Activated CD8-positive, alpha-beta memory T cell treated with anti-CD3 and anti-CD28 coated beads, Interleukin-2, amount 10 ng/mL, durations not matched to agents 7 days and 5 days (primary cell): ENCODE measurements at regions not wholly inside any gene's neighbourhood (a gene's known extent, or its start where the extent isn't known, plus 50 kb on each side); places are given as distances from the start of the nearest gene placed in this dataset.

Experiments
- ATAC-seq: fragments of 150-1000 bp; cut with Tn5 transposase; one replicate; pipeline ENCODE4 v1.10.0; 2021; ENCODE audit warnings: moderate library complexity
- CTCF ChIA-PET: fragments of 350-600 bp; sonication (Branson Sonifier 250); formaldehyde crosslinking; loops from one replicate; lab custom pipeline; 2021; ENCODE audit warnings: antibody characterized with exemption; lab: Charles Lee
- DNase-seq: peaks from one replicate; pipeline ENCODE4 v3.0.0-alpha.2; 2020
- H3K27ac Mint-ChIP-seq: one replicate; pipeline ENCODE4 v1.8.0; 2021; ENCODE audit warnings: mild to moderate bottlenecking, mixed read lengths
- H3K27me3 Mint-ChIP-seq: one replicate; pipeline ENCODE4 v1.8.0; 2021; ENCODE audit warnings: mixed read lengths
- H3K36me3 Mint-ChIP-seq: one replicate; pipeline ENCODE4 v1.8.0; 2021; ENCODE audit warnings: mild to moderate bottlenecking, mixed read lengths
- H3K4me1 Mint-ChIP-seq: one replicate; pipeline ENCODE4 v1.8.0; 2021; ENCODE audit warnings: mixed read lengths
- H3K4me3 Mint-ChIP-seq: one replicate; pipeline ENCODE4 v1.8.0; 2021; ENCODE audit warnings: mild to moderate bottlenecking, moderate library complexity, mixed read lengths
- H3K9me3 Mint-ChIP-seq: one replicate; pipeline ENCODE4 v1.8.0; 2022; ENCODE audit warnings: low read depth, mixed read lengths

DNA sequence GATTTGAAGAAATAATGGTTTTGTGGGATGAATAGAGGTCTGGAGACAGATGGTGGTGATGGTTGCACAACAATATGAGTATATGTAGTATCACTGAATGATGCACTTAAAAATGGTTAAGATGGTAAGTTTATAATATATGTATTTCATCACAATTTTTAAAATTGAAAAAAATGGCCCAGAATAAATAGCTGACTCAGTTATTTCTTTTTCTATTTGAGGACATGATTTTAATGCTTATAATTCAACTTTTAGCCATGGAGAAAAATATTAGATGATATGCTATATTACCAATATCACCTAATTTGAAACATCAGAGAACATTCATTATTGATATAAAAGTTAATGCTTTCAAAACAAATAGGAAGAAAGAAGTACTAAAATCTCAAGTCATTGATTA is 339.8 kb upstream of the LINC00305 start:
- H3K27me3 Mint-ChIP-seq, result no peaks in the 10 kb centered on the region
- DNase-seq (no peak), ATAC-seq (no peak)
- H3K9me3 Mint-ChIP-seq, result peaks cover 4% of the 10 kb centered on the region
- no peaks in the 10 kb centered on the region for H3K4me1 Mint-ChIP-seq
- no peak overlapping the region for H3K27ac Mint-ChIP-seq
- CTCF ChIA-PET, result no interaction called here
- no peaks in the 10 kb centered on the region for H3K36me3 Mint-ChIP-seq
- H3K4me3 Mint-ChIP-seq, result no peak overlapping the region

DNA sequence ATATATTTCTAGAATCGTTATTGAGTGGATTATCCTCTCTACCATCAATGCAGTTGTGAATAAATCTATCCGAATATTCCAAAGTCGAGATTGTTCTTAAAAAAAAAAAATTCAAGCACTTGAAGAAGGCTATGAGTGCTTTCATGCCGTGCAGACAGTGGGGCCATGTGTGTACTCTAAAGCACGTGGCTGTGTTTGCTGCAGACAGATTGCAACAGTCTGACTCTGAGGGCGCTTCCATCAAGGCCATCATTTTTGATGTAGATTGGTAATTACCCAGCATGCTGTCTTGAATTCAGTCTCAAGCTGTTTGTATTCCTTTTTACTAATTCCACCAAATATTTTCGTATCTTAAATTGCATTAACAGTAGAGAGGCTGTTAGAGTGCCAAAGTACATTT is 325.9 kb upstream of the LINC00305 start:
- peaks cover 7% of the 10 kb centered on the region for H3K9me3 Mint-ChIP-seq
- DNase-seq, result no peak
- H3K36me3 Mint-ChIP-seq, result no peaks in the 10 kb centered on the region
- CTCF ChIA-PET, result no interaction called here
- no peak overlapping the region for H3K27ac Mint-ChIP-seq
- no peak for ATAC-seq
- H3K27me3 Mint-ChIP-seq, result no peaks in the 10 kb centered on the region
- no peaks in the 10 kb centered on the region for H3K4me1 Mint-ChIP-seq
- no peak overlapping the region for H3K4me3 Mint-ChIP-seq

DNA sequence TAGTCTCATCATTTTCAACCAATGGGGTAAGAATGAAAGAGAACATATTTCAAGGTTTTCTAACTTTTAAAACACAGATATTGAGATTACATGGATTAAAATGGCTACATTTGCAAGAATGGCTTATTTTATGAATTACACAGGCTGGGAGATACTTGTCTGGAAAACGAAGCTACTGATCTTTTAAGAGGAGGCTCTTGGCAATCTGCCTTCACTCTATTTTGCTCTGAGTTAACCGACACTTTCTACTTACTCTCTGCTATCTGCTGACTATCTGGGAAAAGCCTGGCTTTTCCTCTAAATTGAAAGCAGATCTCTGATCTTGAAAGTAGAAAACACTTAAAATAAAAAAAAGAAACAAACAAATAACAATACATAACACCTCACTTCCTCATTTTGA is 325.4 kb upstream of the LINC00305 start:
- CTCF ChIA-PET, result no interaction called here
- Mint-ChIP-seq H3K27me3 (no peaks in the 10 kb centered on the region), H3K4me1 (no peaks in the 10 kb centered on the region), H3K27ac (no peak overlapping the region), H3K9me3 (peaks cover 7% of the 10 kb centered on the region), H3K36me3 (no peaks in the 10 kb centered on the region), H3K4me3 (no peak overlapping the region)
- no peak for DNase-seq
- no peak for ATAC-seq

DNA sequence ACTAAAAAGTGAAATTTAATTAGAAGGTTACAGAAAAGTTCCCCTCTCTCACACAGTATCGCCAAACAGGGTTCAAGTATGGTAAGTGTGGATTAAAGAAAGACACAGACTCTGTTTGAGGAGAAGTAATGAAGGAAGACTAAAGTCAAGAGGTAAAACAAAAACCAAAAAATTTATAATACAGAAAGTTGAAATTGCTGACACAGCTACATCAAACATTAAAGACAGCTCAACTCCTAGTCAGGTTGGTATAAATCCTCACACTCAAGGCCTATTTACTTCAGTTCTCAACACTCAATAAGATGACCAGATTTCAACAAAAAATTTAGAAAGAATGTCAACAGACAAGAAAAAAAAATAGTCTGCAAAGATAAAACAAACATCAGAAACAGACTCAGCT is 300.5 kb upstream of the LINC00305 start:
- Mint-ChIP-seq H3K4me3 (no peak overlapping the region), H3K9me3 (peaks cover 8% of the 10 kb centered on the region), H3K27me3 (no peaks in the 10 kb centered on the region), H3K36me3 (no peaks in the 10 kb centered on the region), H3K4me1 (no peaks in the 10 kb centered on the region), H3K27ac (no peak overlapping the region)
- DNase-seq (no peak), ATAC-seq (no peak)
- CTCF ChIA-PET, result no interaction called here

DNA sequence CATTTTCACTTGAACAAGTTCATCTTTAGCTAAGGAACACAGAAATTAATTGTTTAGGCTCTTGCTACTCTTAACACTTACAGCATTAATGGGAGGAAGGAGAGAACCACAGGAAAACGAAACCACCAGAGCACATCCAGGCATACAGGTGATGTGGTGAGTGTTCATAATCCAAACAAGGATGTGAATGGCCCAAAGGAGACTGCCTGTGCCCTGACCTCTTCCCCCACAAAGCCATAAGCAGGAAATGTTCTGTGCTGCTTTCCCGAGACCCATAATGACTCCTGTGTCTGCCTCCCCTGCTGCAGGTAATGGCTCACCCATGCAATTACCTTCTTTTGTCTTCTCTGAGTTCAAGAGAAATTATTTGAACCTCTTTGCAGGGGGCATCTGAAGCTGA is 295.9 kb upstream of the LINC00305 start:
- DNase-seq, result no peak
- H3K36me3 Mint-ChIP-seq, result no peaks in the 10 kb centered on the region
- H3K4me3 Mint-ChIP-seq, result no peak overlapping the region

DNA sequence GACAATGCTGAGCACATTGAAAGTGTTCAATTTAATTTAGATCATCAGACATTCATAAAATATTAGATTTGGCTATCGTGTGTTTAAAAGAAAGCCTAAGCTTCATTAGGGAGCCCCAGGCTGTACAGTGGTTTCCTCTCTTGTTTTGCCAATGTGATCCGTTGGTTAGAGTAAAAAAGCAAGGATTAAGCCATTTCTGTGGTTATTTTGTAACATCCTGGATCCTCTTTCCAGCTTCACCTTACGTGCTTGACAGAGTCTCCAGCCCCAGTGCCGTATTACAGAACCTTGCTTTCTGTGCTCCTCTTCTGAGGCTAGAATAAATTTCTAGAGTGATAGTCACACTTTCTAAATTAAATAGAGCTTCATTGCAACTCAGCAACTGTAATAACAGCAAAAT is 289.3 kb upstream of the LINC00305 start:
- DNase-seq, result no peak
- Mint-ChIP-seq H3K36me3 (no peaks in the 10 kb centered on the region), H3K27me3 (no peaks in the 10 kb centered on the region), H3K9me3 (peaks cover 9% of the 10 kb centered on the region), H3K27ac (no peak overlapping the region), H3K4me3 (no peak overlapping the region), H3K4me1 (no peaks in the 10 kb centered on the region)
- no peak for ATAC-seq
- CTCF ChIA-PET, result no interaction called here

More for the DNA sequence above, 295.9 kb upstream of the LINC00305 start:
- ATAC-seq, result no peak
- H3K27ac Mint-ChIP-seq, result no peak overlapping the region
- H3K4me1 Mint-ChIP-seq, result no peaks in the 10 kb centered on the region
- CTCF ChIA-PET, result no interaction called here
- peaks cover 11% of the 10 kb centered on the region for H3K9me3 Mint-ChIP-seq
- no peaks in the 10 kb centered on the region for H3K27me3 Mint-ChIP-seq

DNA sequence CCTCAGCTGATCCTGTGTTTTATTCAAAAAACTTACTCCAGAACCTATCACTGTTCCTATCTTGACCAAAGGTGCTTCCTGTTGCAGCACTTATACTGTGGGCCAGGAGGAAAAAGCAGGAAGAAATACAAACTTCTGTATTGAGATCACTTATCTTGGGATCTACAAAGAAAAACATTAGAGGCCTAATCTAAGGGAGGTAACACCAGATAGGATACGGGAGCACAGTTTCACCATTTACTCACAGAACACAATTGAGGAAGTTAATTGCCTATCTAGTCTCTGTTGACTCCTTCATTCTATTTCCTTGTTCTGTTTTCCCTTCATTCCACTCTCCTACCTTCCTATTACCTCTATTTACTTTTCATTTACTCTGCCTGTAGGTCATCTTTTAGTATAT is 287.2 kb upstream of the LINC00305 start:
- Mint-ChIP-seq H3K27me3 (no peaks in the 10 kb centered on the region), H3K4me1 (no peaks in the 10 kb centered on the region), H3K9me3 (peaks cover 9% of the 10 kb centered on the region), H3K4me3 (no peak overlapping the region), H3K36me3 (no peaks in the 10 kb centered on the region), H3K27ac (no peak overlapping the region)
- ATAC-seq (no peak), DNase-seq (no peak)
- CTCF ChIA-PET, result no interaction called here

DNA sequence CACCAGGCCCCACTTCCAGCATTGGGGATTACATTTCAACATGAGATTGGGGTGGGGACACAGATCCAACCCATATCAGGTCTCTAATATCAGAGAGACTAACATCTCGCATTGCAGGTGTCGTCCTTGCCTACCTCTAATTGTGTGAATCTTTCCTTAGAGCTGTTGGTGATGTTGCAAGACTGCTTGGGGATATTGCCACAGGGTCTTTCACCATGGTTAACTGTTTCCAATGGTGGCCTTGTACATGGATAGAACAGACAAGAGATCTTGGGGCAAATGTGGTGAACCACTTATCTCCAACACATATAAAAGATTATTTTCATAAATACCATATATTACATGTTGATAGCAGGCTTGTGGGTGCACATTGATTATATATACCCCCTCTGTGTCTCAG is 270.3 kb upstream of the LINC00305 start:
- CTCF ChIA-PET, result no interaction called here
- DNase-seq, result no peak
- no peaks in the 10 kb centered on the region for H3K9me3 Mint-ChIP-seq
- H3K4me3 Mint-ChIP-seq, result no peak overlapping the region
- no peak overlapping the region for H3K27ac Mint-ChIP-seq
- ATAC-seq, result no peak
- H3K36me3 Mint-ChIP-seq, result no peaks in the 10 kb centered on the region
- H3K27me3 Mint-ChIP-seq, result no peaks in the 10 kb centered on the region
- no peaks in the 10 kb centered on the region for H3K4me1 Mint-ChIP-seq

DNA sequence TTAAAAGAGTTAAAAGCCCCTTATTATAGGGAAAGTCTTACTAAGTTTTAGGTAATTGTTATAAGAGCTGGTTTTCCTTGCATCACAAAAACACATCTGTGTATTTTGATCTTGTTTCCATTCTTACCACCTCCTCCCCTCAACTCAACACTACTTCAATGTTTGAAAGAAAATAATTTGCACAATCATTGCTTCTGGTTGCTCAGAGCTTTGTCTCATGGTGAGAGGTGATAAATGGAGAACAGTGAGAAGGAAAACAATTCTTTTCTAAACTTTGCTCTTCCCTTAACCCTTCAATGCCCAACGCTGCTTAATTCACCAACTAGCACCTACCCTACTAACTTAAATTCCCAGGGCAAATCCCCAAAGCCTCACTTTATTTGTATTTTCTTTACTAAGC is 268.1 kb upstream of the LINC00305 start:
- DNase-seq (no peak), ATAC-seq (no peak)
- H3K4me1 Mint-ChIP-seq, result no peaks in the 10 kb centered on the region
- H3K9me3 Mint-ChIP-seq, result peaks cover 2% of the 10 kb centered on the region
- H3K27me3 Mint-ChIP-seq, result no peaks in the 10 kb centered on the region
- H3K27ac Mint-ChIP-seq, result no peak overlapping the region
- CTCF ChIA-PET, result no interaction called here
- H3K4me3 Mint-ChIP-seq, result no peak overlapping the region
- no peaks in the 10 kb centered on the region for H3K36me3 Mint-ChIP-seq

DNA sequence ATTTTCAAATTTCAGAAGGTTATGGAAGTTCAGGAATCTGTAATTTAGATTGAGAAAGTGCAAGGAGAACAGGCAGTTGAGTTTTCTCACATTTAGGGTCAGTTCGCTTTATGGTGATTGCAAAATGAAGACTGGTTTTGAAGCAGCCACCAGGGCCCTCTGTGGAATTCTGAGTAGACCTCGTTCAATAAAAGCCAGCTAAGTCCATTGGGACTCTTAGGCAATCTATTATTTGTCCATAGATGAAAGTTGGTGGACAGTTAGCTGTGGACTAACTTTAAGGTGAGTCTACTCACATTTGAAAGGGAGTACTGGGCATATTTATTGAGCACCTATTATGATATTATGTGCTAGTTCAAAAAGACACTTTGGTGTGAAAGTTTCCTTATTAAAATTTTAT is 266.3 kb upstream of the LINC00305 start:
- CTCF ChIA-PET, result no interaction called here
- DNase-seq (no peak), ATAC-seq (no peak)
- no peak overlapping the region for H3K27ac Mint-ChIP-seq
- H3K4me1 Mint-ChIP-seq, result no peaks in the 10 kb centered on the region
- no peaks in the 10 kb centered on the region for H3K36me3 Mint-ChIP-seq
- no peaks in the 10 kb centered on the region for H3K27me3 Mint-ChIP-seq
- peaks cover 2% of the 10 kb centered on the region for H3K9me3 Mint-ChIP-seq
- H3K4me3 Mint-ChIP-seq, result no peak overlapping the region

DNA sequence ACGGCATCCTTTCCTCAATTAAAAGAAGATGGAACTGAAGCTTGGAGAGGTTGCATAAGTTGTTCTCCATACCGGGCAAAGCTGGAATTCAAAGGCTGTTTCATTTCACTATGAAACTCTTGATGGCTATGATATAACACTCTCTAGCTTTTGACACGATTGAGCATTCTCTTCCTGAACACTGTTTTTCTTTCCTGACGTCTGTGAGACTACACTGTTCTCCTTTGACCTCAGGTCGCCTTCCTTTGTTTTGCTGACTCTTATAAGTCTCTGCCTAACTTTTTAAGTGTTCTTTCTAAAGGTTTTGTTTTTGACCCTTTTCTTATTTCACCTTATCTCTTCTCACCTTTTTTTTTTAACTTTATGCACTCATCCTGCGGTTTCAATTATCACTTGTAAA is 261.8 kb upstream of the LINC00305 start:
- Mint-ChIP-seq H3K27me3 (no peaks in the 10 kb centered on the region), H3K9me3 (peaks cover 2% of the 10 kb centered on the region), H3K36me3 (no peaks in the 10 kb centered on the region), H3K4me3 (no peak overlapping the region), H3K4me1 (no peaks in the 10 kb centered on the region), H3K27ac (no peak overlapping the region)
- ATAC-seq (no peak), DNase-seq (no peak)
- CTCF ChIA-PET, result no interaction called here

DNA sequence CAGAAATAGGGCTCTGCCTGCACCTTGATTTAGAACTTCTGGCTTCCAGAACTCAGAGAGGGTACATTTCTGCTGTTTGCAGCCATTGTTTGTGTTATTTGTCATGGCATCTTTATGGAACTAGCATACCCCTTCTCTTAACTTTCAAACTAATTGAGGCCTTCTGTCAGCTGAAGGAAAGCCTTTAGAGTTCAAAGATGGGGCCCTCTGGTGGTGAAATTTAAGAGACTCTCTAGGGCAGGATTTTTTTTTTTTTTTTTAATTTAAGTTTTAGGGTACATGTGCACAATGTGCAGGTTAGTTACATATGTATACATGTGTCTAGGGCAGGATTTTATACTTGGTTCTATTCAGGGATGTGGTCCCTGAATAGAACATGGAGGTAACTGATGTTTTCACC is 260.6 kb upstream of the LINC00305 start:
- peaks cover 2% of the 10 kb centered on the region for H3K9me3 Mint-ChIP-seq
- no peaks in the 10 kb centered on the region for H3K36me3 Mint-ChIP-seq
- CTCF ChIA-PET, result no interaction called here
- no peaks in the 10 kb centered on the region for H3K4me1 Mint-ChIP-seq
- H3K27me3 Mint-ChIP-seq, result no peaks in the 10 kb centered on the region
- DNase-seq (no peak), ATAC-seq (no peak)
- no peak overlapping the region for H3K27ac Mint-ChIP-seq
- no peak overlapping the region for H3K4me3 Mint-ChIP-seq

DNA sequence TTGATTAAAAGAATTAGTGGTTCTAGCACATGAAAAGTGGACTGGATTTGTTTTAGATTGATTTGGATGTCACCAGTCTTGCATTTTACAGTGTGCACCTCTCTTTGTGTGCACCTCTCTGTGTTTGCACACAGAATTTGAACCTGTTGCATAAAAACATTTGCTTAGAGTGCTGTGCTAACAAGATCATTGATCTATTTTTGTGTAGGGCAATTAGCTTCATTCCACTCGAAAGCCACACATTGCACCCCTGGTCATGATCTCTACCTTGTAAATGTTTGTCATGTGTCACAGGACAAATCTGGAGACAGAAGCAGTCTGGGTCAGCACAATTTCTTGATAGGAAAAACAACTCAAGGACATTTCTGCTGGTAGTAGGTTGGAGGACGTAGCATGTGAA is 258.7 kb upstream of the LINC00305 start:
- Mint-ChIP-seq H3K4me3 (no peak overlapping the region), H3K9me3 (no peaks in the 10 kb centered on the region), H3K4me1 (no peaks in the 10 kb centered on the region), H3K36me3 (no peaks in the 10 kb centered on the region), H3K27ac (no peak overlapping the region), H3K27me3 (no peaks in the 10 kb centered on the region)
- ATAC-seq (no peak), DNase-seq (no peak)
- CTCF ChIA-PET, result no interaction called here

DNA sequence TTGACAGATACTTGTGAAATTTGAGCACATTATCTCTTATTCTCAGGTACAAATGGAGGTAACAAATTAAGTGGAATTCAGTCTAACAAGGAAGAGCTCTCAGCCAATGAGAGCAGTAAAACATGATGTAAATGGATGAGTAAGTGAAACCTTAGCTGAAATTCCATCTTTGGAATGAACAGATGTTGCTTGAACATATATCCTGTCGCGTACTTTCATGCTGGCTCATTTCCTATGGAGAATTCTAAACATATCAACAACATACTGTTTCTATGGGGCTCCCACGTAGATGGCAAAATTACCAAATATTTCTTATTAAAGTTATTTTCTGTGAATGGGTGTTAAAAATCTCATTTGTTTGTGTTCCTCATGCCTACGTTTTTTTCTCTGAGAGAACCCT is 256.3 kb upstream of the LINC00305 start:
- Mint-ChIP-seq H3K27me3 (no peaks in the 10 kb centered on the region), H3K9me3 (no peaks in the 10 kb centered on the region), H3K27ac (no peak overlapping the region), H3K4me1 (no peaks in the 10 kb centered on the region), H3K36me3 (no peaks in the 10 kb centered on the region), H3K4me3 (no peak overlapping the region)
- ATAC-seq (no peak), DNase-seq (no peak)
- CTCF ChIA-PET, result no interaction called here

DNA sequence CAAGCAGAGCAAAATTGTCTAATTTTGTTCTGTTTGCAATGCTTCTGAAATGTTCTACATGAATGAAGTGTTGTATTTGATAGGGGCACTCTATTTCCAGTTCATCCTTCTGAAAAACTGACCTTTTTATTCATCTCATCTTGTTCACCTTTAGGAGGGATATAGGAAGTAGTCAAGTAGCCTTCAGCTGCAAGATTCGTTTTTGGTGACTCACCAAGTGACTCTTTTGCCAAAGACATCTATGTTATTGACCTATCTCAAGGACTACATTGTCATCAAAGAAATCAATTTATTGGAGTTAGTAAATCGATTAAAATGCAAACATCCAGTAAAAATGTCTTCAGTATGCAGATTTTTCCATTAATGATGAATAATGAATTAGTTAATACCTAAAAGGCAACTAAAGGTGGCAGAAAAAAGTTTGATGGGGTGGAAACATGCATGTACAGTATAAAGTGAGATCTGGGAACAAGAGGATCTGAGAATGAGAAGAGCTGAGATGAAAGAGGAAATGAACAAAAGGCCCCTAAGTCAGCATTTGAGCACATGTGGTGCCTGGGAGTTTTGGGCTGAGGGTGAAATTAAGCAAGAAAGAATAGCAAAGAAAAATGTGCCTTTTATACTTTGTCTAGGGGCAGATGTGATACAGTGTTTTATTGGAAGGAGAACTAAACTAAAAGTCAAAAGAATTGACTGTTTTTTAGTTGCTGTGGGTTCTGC is 255.1 kb upstream of the LINC00305 start:
- Mint-ChIP-seq H3K4me3 (no peak overlapping the region), H3K36me3 (no peaks in the 10 kb centered on the region), H3K27ac (no peak overlapping the region), H3K9me3 (no peaks in the 10 kb centered on the region), H3K4me1 (no peaks in the 10 kb centered on the region), H3K27me3 (no peaks in the 10 kb centered on the region)
- CTCF ChIA-PET, result no interaction called here
- ATAC-seq (no peak), DNase-seq (no peak)
